MG63 (cell line): ENCODE measurements at regions not wholly inside any gene's neighbourhood (a gene's known extent, or its start where the extent isn't known, plus 50 kb on each side); places are given as distances from the start of the nearest gene placed in this dataset.

Source experiments
- DNase-seq: peaks from one replicate; pipeline ENCODE4 v3.0.0-alpha.2; 2020
- H3K27me3 ChIP-seq: fragments of 250-450 bp; sonication (Bioruptor Pico); 2 replicates; pipeline ENCODE4 v1.5.1; 2020; ENCODE audit warnings: mild to moderate bottlenecking, moderate library complexity
- H3K36me3 ChIP-seq: fragments of 250-450 bp; sonication (Bioruptor Pico); 2 replicates; pipeline ENCODE4 v1.5.1; 2020; ENCODE audit warnings: mild to moderate bottlenecking, moderate library complexity
- H3K4me3 ChIP-seq: fragments of 250-450 bp; sonication (Bioruptor Pico); 2 replicates; pipeline ENCODE4 v1.5.1; 2020; ENCODE audit warnings: mild to moderate bottlenecking, moderate library complexity
- H3K9me3 ChIP-seq: fragments of 250-450 bp; sonication (Bioruptor Pico); 2 replicates; pipeline ENCODE4 v1.5.1; 2020; ENCODE audit warnings: mild to moderate bottlenecking, moderate library complexity

GRCh38 chr2:43171789-43172188, 54.6 kb downstream of the ZFP36L2 start:
- no peak for DNase-seq
- no peaks in the 10 kb centered on the region for H3K27me3 ChIP-seq
- no peaks in the 10 kb centered on the region for H3K36me3 ChIP-seq
- H3K4me3 ChIP-seq = no peak overlapping the region
- no peaks in the 10 kb centered on the region for H3K9me3 ChIP-seq

- Histone ChIP-seq H3K4me3 (no peak overlapping the region), H3K36me3 (no peaks in the 10 kb centered on the region)
Measured at GRCh38 chr2:43170405-43171105, 55.9 kb downstream of the ZFP36L2 start.

GRCh38 chr2:43169987-43170386, 56.4 kb downstream of the ZFP36L2 start:
- H3K36me3 ChIP-seq = no peaks in the 10 kb centered on the region
- DNase-seq = no peak
- no peaks in the 10 kb centered on the region for H3K27me3 ChIP-seq
- H3K4me3 ChIP-seq = no peak overlapping the region
- no peaks in the 10 kb centered on the region for H3K9me3 ChIP-seq

More at GRCh38 chr2:43170405-43171105, 55.9 kb downstream of the ZFP36L2 start:
- no peaks in the 10 kb centered on the region for H3K27me3 ChIP-seq
- no peak for DNase-seq
- H3K9me3 ChIP-seq = no peaks in the 10 kb centered on the region

- no peak for DNase-seq
- no peak overlapping the region for H3K4me3 ChIP-seq
Measured at GRCh38 chr2:43169099-43169945, 57.1 kb downstream of the ZFP36L2 start.

GRCh38 chr2:43168016-43168369, 58.4 kb downstream of the ZFP36L2 start:
- no peak overlapping the region for H3K4me3 ChIP-seq
- no peak for DNase-seq
- no peaks in the 10 kb centered on the region for H3K36me3 ChIP-seq
- H3K27me3 ChIP-seq = no peaks in the 10 kb centered on the region
- no peaks in the 10 kb centered on the region for H3K9me3 ChIP-seq

More at GRCh38 chr2:43169099-43169945, 57.1 kb downstream of the ZFP36L2 start:
- Histone ChIP-seq H3K27me3 (no peaks in the 10 kb centered on the region), H3K36me3 (no peaks in the 10 kb centered on the region), H3K9me3 (no peaks in the 10 kb centered on the region)

GRCh38 chr2:43165378-43166069, 60.9 kb downstream of the ZFP36L2 start:
- no peak for DNase-seq
- Histone ChIP-seq H3K36me3 (no peaks in the 10 kb centered on the region), H3K27me3 (no peaks in the 10 kb centered on the region), H3K4me3 (no peak overlapping the region), H3K9me3 (no peaks in the 10 kb centered on the region)

GRCh38 chr2:43164686-43165085, 61.7 kb downstream of the ZFP36L2 start:
- no peaks in the 10 kb centered on the region for H3K9me3 ChIP-seq
- no peak overlapping the region for H3K4me3 ChIP-seq
- no peaks in the 10 kb centered on the region for H3K36me3 ChIP-seq
- no peak for DNase-seq
- no peaks in the 10 kb centered on the region for H3K27me3 ChIP-seq

- no peak overlapping the region for H3K4me3 ChIP-seq
- no peaks in the 10 kb centered on the region for H3K27me3 ChIP-seq
- no peaks in the 10 kb centered on the region for H3K9me3 ChIP-seq
- no peak for DNase-seq
- H3K36me3 ChIP-seq = no peaks in the 10 kb centered on the region
Measured at GRCh38 chr2:43163584-43164270, 62.7 kb downstream of the ZFP36L2 start.

- DNase-seq = no peak
- no peaks in the 10 kb centered on the region for H3K9me3 ChIP-seq
- H3K36me3 ChIP-seq = no peaks in the 10 kb centered on the region
- no peak overlapping the region for H3K4me3 ChIP-seq
- no peaks in the 10 kb centered on the region for H3K27me3 ChIP-seq
Measured at GRCh38 chr2:43162511-43162776, 64.0 kb downstream of the ZFP36L2 start.

GRCh38 chr2:43161650-43162510, 64.5 kb downstream of the ZFP36L2 start:
- H3K36me3 ChIP-seq = no peaks in the 10 kb centered on the region
- no peaks in the 10 kb centered on the region for H3K9me3 ChIP-seq
- H3K4me3 ChIP-seq = no peak overlapping the region
- DNase-seq = no peak
- no peaks in the 10 kb centered on the region for H3K27me3 ChIP-seq

GRCh38 chr2:43160778-43161177, 65.6 kb downstream of the ZFP36L2 start:
- Histone ChIP-seq H3K4me3 (no peak overlapping the region), H3K36me3 (no peaks in the 10 kb centered on the region), H3K27me3 (no peaks in the 10 kb centered on the region), H3K9me3 (no peaks in the 10 kb centered on the region)
- no peak for DNase-seq

- Histone ChIP-seq H3K36me3 (no peaks in the 10 kb centered on the region), H3K9me3 (no peaks in the 10 kb centered on the region), H3K4me3 (no peak overlapping the region), H3K27me3 (no peaks in the 10 kb centered on the region)
- peak; percentile 79 for DNase-seq
Measured at GRCh38 chr2:43159797-43160196, 66.6 kb downstream of the ZFP36L2 start.

- peak; percentile 97 for DNase-seq
- Histone ChIP-seq H3K36me3 (no peaks in the 10 kb centered on the region), H3K27me3 (no peaks in the 10 kb centered on the region), H3K9me3 (no peaks in the 10 kb centered on the region), H3K4me3 (peak overlapping the region; percentile 5; the same call in 1 of the 2 replicates)
Measured at GRCh38 chr2:43158259-43158880, 68.0 kb downstream of the ZFP36L2 start.

- Histone ChIP-seq H3K27me3 (no peaks in the 10 kb centered on the region), H3K9me3 (no peaks in the 10 kb centered on the region), H3K4me3 (no peak overlapping the region), H3K36me3 (no peaks in the 10 kb centered on the region)
- peak; percentile 66 for DNase-seq
Measured at GRCh38 chr2:43157506-43158246, 68.7 kb downstream of the ZFP36L2 start.

- Histone ChIP-seq H3K27me3 (no peaks in the 10 kb centered on the region), H3K9me3 (no peaks in the 10 kb centered on the region), H3K4me3 (no peak overlapping the region), H3K36me3 (no peaks in the 10 kb centered on the region)
- DNase-seq = no peak
Measured at GRCh38 chr2:43155851-43156411, 70.5 kb downstream of the ZFP36L2 start.
